PC-9 (cell line): ENCODE measurements at regions not wholly inside any gene's neighbourhood (a gene's known extent, or its start where the extent isn't known, plus 50 kb on each side); places are given as distances from the start of the nearest gene placed in this dataset.
"Not testable (repeated sequence)": the region's sequence is repeated elsewhere in the genome, so short reads cannot be mapped to it uniquely, and the experiment has no call there.

Experiments
- BruUV-seq: library from RNA; stranded (reverse); fragments of 400-500 nt; replicated peaks from 2 replicates; lab custom pipeline; 2021; lab: Mats Ljungman, UMichigan
- CTCF ChIA-PET: fragments of 300-600 bp; sonication (Branson Sonifier 250); formaldehyde crosslinking; loops from one replicate; lab custom pipeline; 2022; ENCODE audit warnings: antibody characterized with exemption; lab: Charles Lee
- POLR2A ChIA-PET: fragments of 300-600 bp; sonication (Branson Sonifier 250); formaldehyde crosslinking; loops from one replicate; lab custom pipeline; 2022; ENCODE audit warnings: antibody characterized with exemption; ENCODE audit not compliant: unreplicated experiment; lab: Charles Lee
- DNase-seq, 2 experiments: peaks; one replicate each; pipeline versions ENCODE4 v3.0.0 to v3.0.0-alpha.2; 2015 to 2022; ENCODE audit warnings: mixed read lengths in 1 of 2
- H2AFZ ChIP-seq: fragments of 200-600 bp; sonication (generic); 2 replicates; pipeline ENCODE4 v1.8.1; 2017; ENCODE audit warnings: antibody characterized with exemption
- H3F3A ChIP-seq: fragments of 200-600 bp; sonication (generic); 2 replicates; pipeline ENCODE4 v1.8.1; 2017; ENCODE audit warnings: antibody characterized with exemption, mild to moderate bottlenecking, low read depth; ENCODE audit not compliant: insufficient read depth
- H3K27ac ChIP-seq: fragments of 200-600 bp; sonication (generic); 2 replicates; pipeline ENCODE4 v1.6.1; 2016; ENCODE audit warnings: mixed run types
- H3K27me3 ChIP-seq: fragments of 200-600 bp; sonication (generic); 2 replicates; pipeline ENCODE4 v1.6.1; 2016; ENCODE audit warnings: low read depth, mixed run types; ENCODE audit not compliant: insufficient read depth
- H3K36me3 ChIP-seq: fragments of 200-600 bp; sonication (generic); 2 replicates; pipeline ENCODE4 v1.6.1; 2016; ENCODE audit warnings: low read depth, mixed run types
- H3K4me1 ChIP-seq: fragments of 200-600 bp; sonication (generic); replicated peaks from 2 replicates; pipeline ENCODE4 v1.6.1; 2016; ENCODE audit warnings: mixed run types; ENCODE audit not compliant: insufficient read depth
- H3K4me2 ChIP-seq: fragments of 200-600 bp; sonication (generic); 2 replicates; pipeline ENCODE4 v1.6.1; 2017; ENCODE audit warnings: mixed run types
- H3K4me3 ChIP-seq: fragments of 200-600 bp; sonication (generic); 2 replicates; pipeline ENCODE4 v1.6.1; 2016; ENCODE audit warnings: mixed run types
- H3K79me2 ChIP-seq: fragments of 200-600 bp; sonication (generic); 2 replicates; pipeline ENCODE4 v1.6.1; 2017; ENCODE audit warnings: low read depth, mixed run types
- H3K9me2 ChIP-seq: fragments of 200-600 bp; sonication (generic); 2 replicates; pipeline ENCODE4 v1.8.1; 2017; ENCODE audit warnings: mild to moderate bottlenecking; ENCODE audit not compliant: insufficient read depth
- H3K9me3 ChIP-seq: fragments of 200-600 bp; sonication (generic); 2 replicates; pipeline ENCODE4 v1.8.1; 2016; ENCODE audit warnings: low read depth; ENCODE audit not compliant: insufficient read depth
- H4K20me1 ChIP-seq: fragments of 200-600 bp; sonication (generic); 2 replicates; pipeline ENCODE4 v1.8.1; 2017; ENCODE audit not compliant: insufficient read depth
- CTCF ChIP-seq: fragments of 200-600 bp; sonication (generic); conservative IDR thresholded peaks from 2 replicates; pipeline ENCODE4 v1.6.1; 2017; ENCODE audit warnings: mixed run types, antibody characterized with exemption, mild to moderate bottlenecking, moderate library complexity
- EZH2 ChIP-seq: fragments of 200-600 bp; sonication (generic); IDR thresholded peaks from 2 replicates; pipeline ENCODE4 v1.8.0; 2017; ENCODE audit warnings: antibody characterized with exemption, low read depth
- intact Hi-C: fragments of 100-400 bp; cut with micrococcal nuclease; formaldehyde crosslinking; loops from one replicate; pipeline ENCODE4 v1.10.0; 2022; ENCODE audit not compliant: unreplicated experiment

DNA sequence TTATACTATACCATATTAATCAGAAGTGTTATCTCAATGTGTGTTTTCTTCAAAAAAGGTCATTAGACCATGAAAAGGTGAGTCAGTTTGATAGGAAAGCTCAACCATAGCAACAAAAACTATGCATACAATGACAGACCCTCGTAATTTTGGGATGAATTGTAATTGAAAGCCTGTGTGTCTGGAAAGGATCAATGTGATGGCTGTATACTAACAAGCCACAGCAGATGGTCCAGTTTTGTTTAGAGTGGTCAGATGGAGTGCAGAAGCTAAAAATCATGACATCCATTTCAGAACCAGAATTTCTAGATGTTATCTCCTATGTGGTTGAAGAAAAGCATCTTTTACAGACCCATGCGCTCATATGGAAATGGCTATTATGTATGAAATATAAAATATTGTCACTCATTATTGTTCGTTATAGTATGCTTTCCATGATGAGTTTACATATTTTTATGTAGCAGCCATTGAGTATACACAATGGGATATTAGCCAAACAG lies 88.3 kb upstream of the CNTNAP2 start:
- Histone ChIP-seq H3K27ac (no peak overlapping the region), H2AFZ (no peak overlapping the region), H3K79me2 (no peaks in the 10 kb centered on the region), H3K9me3 (no peaks in the 10 kb centered on the region), H3K4me3 (no peak overlapping the region), H3K27me3 (no peaks in the 10 kb centered on the region), H4K20me1 (no peaks in the 10 kb centered on the region), H3K9me2 (no peaks in the 10 kb centered on the region; the same call in none of the 2 replicates), H3F3A (no peaks in the 10 kb centered on the region), H3K4me1 (no peaks in the 10 kb centered on the region), H3K4me2 (no peak overlapping the region), H3K36me3 (no peaks in the 10 kb centered on the region)
- ChIA-PET CTCF (no interaction called here), POLR2A (no interaction called here)
- TF ChIP-seq CTCF (no peak), EZH2 (no peak)
- no peak for DNase-seq
- intact Hi-C loops = no loop called here
- no TSS peak for BruUV-seq

- Histone ChIP-seq H3K4me2 (no peak overlapping the region), H3K9me3 (no peaks in the 10 kb centered on the region), H3K9me2 (no peaks in the 10 kb centered on the region; the same call in 1 of the 2 replicates), H3K4me3 (no peak overlapping the region), H3K4me1 (no peaks in the 10 kb centered on the region), H3K27ac (no peak overlapping the region), H4K20me1 (no peaks in the 10 kb centered on the region), H2AFZ (no peak overlapping the region), H3F3A (no peaks in the 10 kb centered on the region), H3K27me3 (no peaks in the 10 kb centered on the region), H3K79me2 (no peaks in the 10 kb centered on the region), H3K36me3 (no peaks in the 10 kb centered on the region)
- ChIA-PET POLR2A (no interaction called here), CTCF (no interaction called here)
- no peak for TF ChIP-seq EZH2
- no peak for TF ChIP-seq CTCF
- intact Hi-C loops = no loop called here
- BruUV-seq = no TSS peak
- DNase-seq = no peak
These were observed 89.4 kb upstream of the CNTNAP2 start for GRCh38 chr7:146027243-146027642.

DNA sequence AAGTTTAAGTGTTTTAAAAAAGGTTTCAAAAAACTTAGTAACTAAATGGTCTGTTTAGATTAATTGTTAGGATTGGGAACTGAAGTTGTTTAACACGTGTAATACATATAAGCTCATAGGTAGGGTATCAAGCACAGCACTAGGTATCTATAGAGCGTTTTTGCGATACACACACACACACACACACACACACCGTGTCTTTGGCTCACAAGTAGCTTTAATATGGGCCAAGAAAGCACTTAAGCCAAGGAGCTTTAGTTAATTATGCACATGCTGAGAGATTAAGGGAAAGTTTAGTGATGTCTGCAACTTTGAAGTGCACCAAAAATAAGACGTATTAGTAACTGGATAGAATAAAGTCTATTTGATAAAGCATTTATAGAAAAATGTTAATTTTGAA lies 93.8 kb upstream of the CNTNAP2 start:
- no TSS peak for BruUV-seq
- intact Hi-C loops = no loop called here
- POLR2A ChIA-PET = no interaction called here
- Histone ChIP-seq H3K9me2 (no peaks in the 10 kb centered on the region; the same call in 1 of the 2 replicates), H3K36me3 (no peaks in the 10 kb centered on the region), H3F3A (no peaks in the 10 kb centered on the region), H4K20me1 (no peaks in the 10 kb centered on the region), H2AFZ (no peak overlapping the region), H3K4me3 (no peak overlapping the region), H3K4me1 (no peaks in the 10 kb centered on the region), H3K79me2 (no peaks in the 10 kb centered on the region), H3K27me3 (no peaks in the 10 kb centered on the region), H3K27ac (no peak overlapping the region), H3K4me2 (no peak overlapping the region), H3K9me3 (no peaks in the 10 kb centered on the region)
- CTCF ChIA-PET = no interaction called here
- TF ChIP-seq CTCF = no peak
- no peak for TF ChIP-seq EZH2
- DNase-seq = no peak

- H3K9me3 ChIP-seq, H3K27ac ChIP-seq, H3K9me2 ChIP-seq, H3K79me2 ChIP-seq, POLR2A ChIA-PET, BruUV-seq, H3K27me3 ChIP-seq, CTCF ChIA-PET, H3F3A ChIP-seq, H3K36me3 ChIP-seq, DNase-seq, H4K20me1 ChIP-seq, intact Hi-C loops, H3K4me1 ChIP-seq: not testable (repeated sequence)
- peak overlapping the region; percentile 56 for H3K4me2 ChIP-seq
- peak overlapping the region; percentile 52; the same call in 1 of the 2 replicates for H3K4me3 ChIP-seq
- peak overlapping the region; percentile 58 for H2AFZ ChIP-seq
These were observed 97.3 kb upstream of the CNTNAP2 start for GRCh38 chr7:146019041-146020004.

GRCh38 chr7:146017366-146017765 lies 99.2 kb upstream of the CNTNAP2 start:
- CTCF ChIA-PET, BruUV-seq: not testable (repeated sequence)

More at GRCh38 chr7:146017366-146017765, 99.2 kb upstream of the CNTNAP2 start:
- DNase-seq, H3K4me2 ChIP-seq, H3K9me3 ChIP-seq, H3K9me2 ChIP-seq, H3K27ac ChIP-seq, H3K4me3 ChIP-seq, H4K20me1 ChIP-seq, H3K27me3 ChIP-seq, POLR2A ChIA-PET, H3K4me1 ChIP-seq, H3K36me3 ChIP-seq, H3K79me2 ChIP-seq, H3F3A ChIP-seq, intact Hi-C loops, H2AFZ ChIP-seq: not testable (repeated sequence)
